ENCODE measurements at regions not wholly inside any gene's neighbourhood (a gene's known extent, or its start where the extent isn't known, plus 50 kb on each side); places are given as distances from the start of the nearest gene placed in this dataset.
A peak's percentile ranks its signal among the peaks of the same experiment; 100 is the strongest.

DNA sequence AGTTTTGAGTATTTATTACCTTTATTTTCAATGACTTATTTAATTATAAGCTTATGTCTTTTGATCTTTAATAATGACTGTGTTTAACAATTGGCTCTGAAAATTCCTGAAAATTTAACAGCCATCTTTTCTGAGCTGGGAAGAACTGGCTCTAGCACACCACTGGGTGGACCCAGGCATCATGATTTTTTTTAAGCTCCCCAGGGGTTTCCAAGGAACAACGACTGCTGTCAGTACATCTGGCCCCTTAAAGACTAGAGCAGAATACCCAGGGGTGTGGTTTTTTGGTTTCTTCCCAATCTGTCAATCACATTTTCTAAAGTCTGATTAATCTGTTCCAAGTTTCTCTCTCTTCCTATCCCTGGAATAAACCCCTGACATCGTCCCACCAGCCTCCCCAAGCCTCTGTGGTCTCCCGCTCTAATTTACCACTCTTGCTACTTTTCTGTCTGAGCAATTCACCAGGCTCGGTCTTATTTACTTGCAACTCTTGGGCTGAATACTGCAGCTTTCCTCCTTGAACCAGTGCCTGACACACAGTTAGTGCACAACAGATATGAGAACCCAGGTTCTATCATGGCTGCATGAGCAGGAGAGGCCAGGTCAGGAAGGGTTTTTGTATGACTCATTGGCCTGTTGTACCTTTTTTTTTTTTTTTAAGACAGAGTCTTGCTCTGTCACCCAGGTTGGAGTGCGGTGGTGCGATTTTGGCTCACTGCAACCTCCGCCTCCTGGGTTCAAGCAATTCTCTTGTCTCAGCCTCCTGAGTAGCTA, 321.9 kb downstream of the ZSWIM6 start:
- DNase-seq (ENCODE audit: low read depth): no peak

GRCh38 chr5:61654876-61655275, 322.8 kb downstream of the ZSWIM6 start:
- no peak for DNase-seq (ENCODE audit: low read depth)

- no peak for DNase-seq (ENCODE audit: low read depth)
Observed at GRCh38 chr5:61657010-61657409, 325.0 kb downstream of the ZSWIM6 start.

DNA sequence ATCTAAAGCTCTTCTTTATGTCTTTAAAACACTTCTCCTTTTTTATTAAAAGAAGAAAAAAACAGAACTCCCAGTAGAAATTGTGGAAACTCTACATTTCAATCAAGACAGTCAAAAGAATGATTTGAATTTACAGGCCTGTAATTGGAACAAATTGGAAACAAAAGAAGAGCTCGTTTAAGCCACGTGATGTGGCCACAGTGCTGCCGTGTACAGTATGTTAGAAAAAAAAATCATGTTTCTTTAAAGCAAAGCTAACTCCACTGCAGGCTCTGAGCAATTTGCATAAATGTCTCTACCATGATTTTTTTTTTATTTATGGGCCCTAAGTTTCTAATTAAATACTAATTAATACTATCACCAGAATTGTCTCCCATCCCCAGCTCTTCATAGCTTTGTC, 325.6 kb downstream of the ZSWIM6 start:
- DNase-seq (ENCODE audit: low read depth): no peak

DNA sequence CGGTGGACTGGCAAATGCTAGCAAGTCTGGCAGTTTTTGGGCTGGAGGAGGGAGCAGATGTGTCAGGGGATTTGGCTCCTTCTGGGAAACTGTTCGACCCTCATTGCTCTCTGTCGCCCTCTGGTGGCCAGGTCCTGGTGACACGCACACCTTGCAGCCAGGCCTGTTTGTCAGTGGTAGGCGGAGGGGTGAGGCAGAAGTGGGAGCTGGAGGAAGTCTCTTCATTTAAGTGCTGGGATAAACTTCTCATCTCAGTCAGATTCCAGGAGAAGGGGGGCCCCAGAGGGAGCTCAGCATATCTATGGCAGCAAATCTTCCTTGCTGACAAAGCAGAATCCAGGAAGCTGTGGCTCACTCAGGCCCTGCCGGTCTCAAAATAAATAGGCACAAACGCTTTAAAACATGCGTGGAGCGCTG, 326.5 kb downstream of the ZSWIM6 start:
- peak; percentile 33 for DNase-seq (ENCODE audit: low read depth)

- DNase-seq (ENCODE audit: low read depth): no peak
Observed at GRCh38 chr5:61659221-61659696, 327.2 kb downstream of the ZSWIM6 start.

- no peak for DNase-seq (ENCODE audit: low read depth)
Observed at GRCh38 chr5:61662670-61663069, 330.6 kb downstream of the ZSWIM6 start.

DNA sequence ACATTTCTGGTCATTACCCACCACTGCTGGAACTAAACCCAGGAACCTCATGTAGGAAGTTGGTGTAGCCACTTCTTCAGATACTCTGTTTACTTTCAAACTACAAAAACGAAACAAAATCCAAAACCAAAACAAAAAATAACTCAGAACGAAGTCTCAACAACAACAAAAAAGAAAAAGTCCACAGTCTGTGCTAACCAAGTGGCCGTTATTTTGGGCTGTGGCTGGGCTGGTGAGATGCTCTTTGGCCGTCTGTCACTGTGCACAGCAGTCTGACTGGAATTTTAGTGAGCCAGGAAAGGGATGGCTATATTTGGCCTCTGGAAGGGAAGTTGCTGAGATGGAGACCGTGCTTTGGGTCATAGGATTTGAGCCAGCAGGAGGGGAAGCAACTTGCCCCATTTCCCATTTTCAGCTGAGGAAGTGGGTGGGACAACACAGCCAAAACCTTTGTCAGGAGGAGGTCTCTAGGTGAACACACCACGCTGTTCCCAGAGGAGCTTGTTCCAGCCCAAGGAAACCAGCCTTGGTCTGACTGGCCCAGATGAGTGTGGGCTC, 334.1 kb downstream of the ZSWIM6 start:
- no peak for DNase-seq (ENCODE audit: low read depth)

DNA sequence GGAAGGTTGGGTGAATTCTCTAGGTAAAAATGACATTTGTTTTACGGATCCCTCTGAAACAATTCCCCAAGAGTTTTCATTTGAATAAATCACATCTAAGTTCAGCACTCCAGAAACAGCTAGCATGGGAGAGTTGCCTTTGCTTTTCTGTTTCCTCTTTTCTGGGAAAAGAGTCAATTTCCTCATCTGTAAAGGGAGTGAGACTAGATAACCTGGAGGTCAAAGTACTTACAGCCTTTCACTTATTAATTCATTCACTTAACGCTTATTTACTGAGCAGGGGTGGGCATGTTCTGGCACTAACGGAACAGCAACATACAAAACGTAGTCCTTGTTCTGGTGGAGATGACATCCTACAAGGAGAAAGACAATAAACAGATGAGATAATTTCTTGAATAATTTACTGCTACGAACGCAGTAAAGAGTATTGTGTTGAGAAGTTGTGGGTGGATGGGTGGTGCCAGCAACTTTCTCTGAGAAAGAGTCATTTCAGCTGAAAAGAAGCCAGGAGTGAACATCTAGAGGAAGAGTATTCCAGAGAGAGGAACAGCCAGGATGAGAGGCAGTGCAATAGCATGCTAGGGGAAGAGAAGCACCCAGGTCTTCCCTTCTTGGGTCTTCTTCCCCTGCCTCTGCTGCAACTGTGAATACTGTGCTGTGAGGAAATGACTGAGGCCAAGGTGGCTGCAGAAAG, 335.6 kb downstream of the ZSWIM6 start:
- no peak for DNase-seq (ENCODE audit: low read depth)

DNA sequence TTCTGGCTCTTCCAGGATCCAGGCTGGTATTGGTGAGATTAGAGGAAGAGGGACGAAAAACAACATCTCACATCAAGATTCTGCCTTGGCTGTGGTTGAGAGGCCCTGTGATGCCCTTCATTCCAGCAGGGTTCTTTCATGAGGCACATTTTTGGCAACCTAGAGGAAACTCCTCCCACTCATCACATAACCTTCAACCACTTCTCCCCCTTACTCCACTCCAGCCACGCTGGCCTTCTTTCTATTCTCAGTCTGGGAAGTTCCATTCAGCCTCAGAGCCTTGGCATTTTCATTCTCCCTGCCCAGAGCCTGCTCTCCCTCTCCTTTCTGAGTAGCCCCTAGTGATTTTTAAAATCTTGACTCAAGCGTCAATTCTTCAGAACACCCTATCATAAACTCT, 337.5 kb downstream of the ZSWIM6 start:
- DNase-seq (ENCODE audit: low read depth): no peak

DNA sequence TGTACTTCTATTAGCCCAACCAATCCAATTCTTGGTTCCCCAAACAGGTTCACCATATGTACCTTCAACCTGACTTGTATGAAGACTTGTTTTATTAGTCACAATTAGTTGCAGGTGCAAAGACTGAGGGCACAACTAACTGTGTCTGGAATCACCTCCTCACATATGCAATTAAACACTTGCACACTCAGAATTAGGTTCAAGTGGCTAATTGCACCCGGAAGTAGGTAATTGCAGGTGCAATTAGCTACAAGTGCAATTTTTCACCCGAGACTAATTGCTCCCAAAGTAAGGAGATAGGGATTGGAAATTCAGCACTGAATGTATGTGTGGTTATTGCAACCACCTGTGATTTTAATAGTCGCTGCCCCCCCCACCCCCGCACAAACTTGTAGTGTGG, 338.9 kb downstream of the ZSWIM6 start:
- no peak for DNase-seq (ENCODE audit: low read depth)

DNA sequence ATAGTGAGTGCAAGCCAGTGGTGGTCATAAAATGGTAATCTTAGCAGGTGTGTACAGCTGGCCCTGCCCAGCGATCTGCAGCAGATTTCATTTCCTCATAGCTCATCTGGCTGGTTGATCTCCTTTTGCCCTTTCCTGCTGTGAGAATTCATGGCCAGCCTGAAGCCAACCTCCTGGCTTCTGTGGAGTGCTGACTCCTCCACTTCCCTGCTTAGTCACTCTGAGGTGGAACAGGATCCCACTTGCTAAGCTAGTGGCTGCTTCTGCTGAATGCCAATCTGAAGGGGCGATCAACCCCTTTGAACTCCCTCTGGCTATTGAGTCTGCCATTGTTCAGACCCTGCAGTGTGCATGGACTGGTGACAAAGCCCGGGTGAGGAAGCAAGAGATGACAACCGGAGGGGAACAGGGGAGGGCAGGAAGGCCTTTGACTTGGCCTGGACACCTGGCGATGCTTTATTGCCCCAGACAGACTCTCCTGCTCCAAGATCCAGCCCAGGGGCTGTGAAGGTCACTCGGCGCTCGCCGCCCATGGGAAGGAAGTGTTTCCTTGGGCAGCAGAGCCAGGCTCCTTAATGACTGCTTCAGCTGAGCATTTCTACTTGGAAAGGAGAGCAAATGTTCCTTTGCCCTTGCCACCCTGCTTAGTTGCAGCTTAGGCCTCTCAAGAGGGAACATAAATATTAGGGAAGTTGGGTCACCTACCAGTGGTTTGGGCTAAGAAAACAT, 341.1 kb downstream of the ZSWIM6 start:
- DNase-seq (ENCODE audit: low read depth): no peak

- DNase-seq (ENCODE audit: low read depth): no peak
Observed at GRCh38 chr5:61674378-61674777, 342.3 kb downstream of the ZSWIM6 start.

DNA sequence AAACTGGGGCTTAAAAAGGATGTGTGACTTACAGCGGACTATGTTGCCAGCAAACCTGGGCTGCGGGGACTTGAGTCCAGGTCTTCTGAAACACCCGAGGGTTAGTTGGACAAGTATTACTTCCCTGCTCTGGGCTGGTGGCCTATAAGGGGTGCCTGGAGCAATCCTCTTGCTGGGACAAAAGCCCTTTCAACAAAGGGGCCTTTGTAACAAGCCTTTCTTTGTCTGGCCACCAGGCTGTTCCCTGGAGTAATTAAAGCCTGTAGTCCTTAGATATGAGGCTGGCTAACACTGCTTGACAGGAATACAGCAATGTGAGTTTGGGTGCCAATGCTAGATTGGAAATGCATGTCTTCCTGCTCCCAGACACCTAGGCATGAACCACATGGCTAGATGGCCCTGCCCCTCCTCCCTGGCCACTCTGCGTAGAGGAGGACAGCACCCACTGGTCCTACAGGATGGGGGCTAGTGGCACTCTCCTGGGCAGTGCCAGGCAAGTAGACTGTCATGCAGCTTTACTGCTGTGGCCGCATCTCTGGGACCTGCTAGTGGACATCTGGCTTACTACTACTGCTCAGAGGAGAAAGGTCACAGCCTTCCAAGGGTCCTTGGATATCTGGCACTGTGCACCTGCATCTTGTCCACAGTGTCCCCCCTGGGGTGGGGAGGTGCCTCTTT, 343.1 kb downstream of the ZSWIM6 start:
- DNase-seq (ENCODE audit: low read depth): no peak

GRCh38 chr5:61677220-61677619, 345.2 kb downstream of the ZSWIM6 start:
- no peak for DNase-seq (ENCODE audit: low read depth)

DNA sequence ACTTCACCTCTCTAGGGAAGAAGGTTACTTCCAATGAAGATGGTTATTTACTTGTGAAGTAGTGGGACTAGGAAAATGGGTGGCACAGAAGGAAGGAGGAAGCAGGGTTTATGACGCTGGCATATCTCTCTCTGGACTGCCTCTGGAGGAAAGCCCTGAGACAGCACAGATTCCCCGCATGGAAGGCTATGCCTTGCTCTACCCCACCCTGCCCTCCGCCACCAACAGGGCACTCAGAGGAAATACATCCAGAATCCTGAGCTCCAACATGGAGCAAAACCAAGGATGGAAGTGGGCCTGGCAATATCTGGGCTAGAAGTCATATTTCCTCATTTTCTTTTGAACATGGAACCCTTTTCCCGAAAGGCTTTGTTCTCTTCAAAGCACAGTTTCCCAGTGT, 346.9 kb downstream of the ZSWIM6 start:
- no peak for DNase-seq (ENCODE audit: low read depth)

GRCh38 chr5:61679562-61679961, 347.5 kb downstream of the ZSWIM6 start:
- no peak for DNase-seq (ENCODE audit: low read depth)

DNA sequence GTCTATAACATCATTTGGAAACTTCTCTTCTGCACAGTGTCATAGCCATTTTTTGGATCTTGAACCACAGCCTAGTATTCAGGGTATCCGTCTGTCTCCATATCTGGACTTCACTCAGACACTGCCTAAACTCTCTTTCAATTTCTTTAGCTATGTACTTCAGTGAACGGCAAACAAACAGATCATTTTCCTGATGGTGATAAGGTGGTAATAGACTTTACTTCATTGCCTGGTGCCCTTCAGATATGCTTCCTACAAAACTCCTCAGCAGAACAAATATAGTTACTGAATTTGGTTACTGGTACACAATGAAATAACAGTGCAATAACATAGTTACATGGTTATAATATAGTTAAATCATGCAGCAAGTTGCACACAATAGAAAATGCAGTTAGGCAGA, 348.2 kb downstream of the ZSWIM6 start:
- DNase-seq (ENCODE audit: low read depth): no peak

GRCh38 chr5:61683148-61683547, 351.1 kb downstream of the ZSWIM6 start:
- DNase-seq (ENCODE audit: low read depth): no peak

- no peak for DNase-seq (ENCODE audit: low read depth)
Observed at GRCh38 chr5:61683926-61684325, 351.9 kb downstream of the ZSWIM6 start.

- DNase-seq (ENCODE audit: low read depth): no peak
Observed at GRCh38 chr5:61686491-61687257, 354.6 kb downstream of the ZSWIM6 start.

Measured in T-helper 22 cell (primary cell).